Prostate gland (tissue), 2 donors: ENCODE measurements at regions not wholly inside any gene's neighbourhood (a gene's known extent, or its start where the extent isn't known, plus 50 kb on each side); places are given as distances from the start of the nearest gene placed in this dataset.

ENCODE experiments used
- POLR2A ChIP-seq: fragments of 450-650 bp; IDR thresholded peaks from one replicate; pipeline ENCODE4 v1.6.1; 2016; ENCODE audit warnings: antibody characterized with exemption, mild to moderate bottlenecking
- TF ChIP-seq, protein P1 (sequence below), 4 experiments: fragments of 200-600 bp in 2 of 4; fragments of 450-650 bp in 2 of 4; sonication (generic) in 2 of 4; IDR thresholded peaks; 1 replicate in 3 of 4; 2 replicates in 1 of 4; pipeline ENCODE4 v1.5.1; 2016 to 2019; ENCODE audit warnings: antibody characterized with exemption in 4 of 4, mild to moderate bottlenecking in 2 of 4, moderate library complexity in 2 of 4

DNA sequence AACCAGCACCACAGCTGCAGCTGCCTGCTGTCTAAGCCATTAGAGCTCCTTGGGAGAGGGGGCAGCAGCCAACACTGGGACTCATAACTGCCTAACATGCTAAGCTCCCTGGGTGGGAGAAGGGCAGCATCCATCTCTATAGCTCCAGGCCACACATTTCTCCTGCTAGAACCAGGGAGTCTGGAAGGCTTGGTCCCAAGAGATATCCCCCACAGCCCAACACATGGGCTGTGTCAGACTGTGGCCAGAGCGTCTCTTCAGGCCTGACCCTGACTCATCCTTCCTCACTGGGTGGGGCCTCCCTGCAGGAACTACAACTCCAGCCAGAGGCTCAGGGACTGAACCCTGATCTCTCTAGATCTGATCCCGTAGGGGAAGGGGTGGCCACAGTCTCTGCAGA is 411.1 kb downstream of the HDGFL1 start:
- no peak for TF ChIP-seq POLR2A
- TF ChIP-seq, protein P1, sequence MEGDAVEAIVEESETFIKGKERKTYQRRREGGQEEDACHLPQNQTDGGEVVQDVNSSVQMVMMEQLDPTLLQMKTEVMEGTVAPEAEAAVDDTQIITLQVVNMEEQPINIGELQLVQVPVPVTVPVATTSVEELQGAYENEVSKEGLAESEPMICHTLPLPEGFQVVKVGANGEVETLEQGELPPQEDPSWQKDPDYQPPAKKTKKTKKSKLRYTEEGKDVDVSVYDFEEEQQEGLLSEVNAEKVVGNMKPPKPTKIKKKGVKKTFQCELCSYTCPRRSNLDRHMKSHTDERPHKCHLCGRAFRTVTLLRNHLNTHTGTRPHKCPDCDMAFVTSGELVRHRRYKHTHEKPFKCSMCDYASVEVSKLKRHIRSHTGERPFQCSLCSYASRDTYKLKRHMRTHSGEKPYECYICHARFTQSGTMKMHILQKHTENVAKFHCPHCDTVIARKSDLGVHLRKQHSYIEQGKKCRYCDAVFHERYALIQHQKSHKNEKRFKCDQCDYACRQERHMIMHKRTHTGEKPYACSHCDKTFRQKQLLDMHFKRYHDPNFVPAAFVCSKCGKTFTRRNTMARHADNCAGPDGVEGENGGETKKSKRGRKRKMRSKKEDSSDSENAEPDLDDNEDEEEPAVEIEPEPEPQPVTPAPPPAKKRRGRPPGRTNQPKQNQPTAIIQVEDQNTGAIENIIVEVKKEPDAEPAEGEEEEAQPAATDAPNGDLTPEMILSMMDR (IDR thresholded peaks at IDR 0.05) = no peak
